ENCODE measurements at regions not wholly inside any gene's neighbourhood (a gene's known extent, or its start where the extent isn't known, plus 50 kb on each side); places are given as distances from the start of the nearest gene placed in this dataset.

- TF ChIP-seq EZH2 (IDR thresholded peaks at IDR 0.05; ENCODE audit: borderline replicate concordance, low read length) (no peak), CTCF (IDR thresholded peaks at IDR 0.05; ENCODE audit: low read length) (no peak)
These were observed 290.6 kb upstream of the UMPS start for GRCh38 chr3:124439603-124440002.
